K562 (cell line): ENCODE measurements at regions not wholly inside any gene's neighbourhood (a gene's known extent, or its start where the extent isn't known, plus 50 kb on each side); places are given as distances from the start of the nearest gene placed in this dataset.

ENCODE experiments used
- ATAC-seq: fragments of 200-7000 bp; cut with Tn5 transposase; 3 replicates; pipeline ENCODE4 v1.9.1; 2020; ENCODE audit warnings: moderate library complexity
- BruUV-seq: library from RNA; stranded (reverse); fragments of 400-500 nt; replicated peaks from 2 replicates; lab custom pipeline; 2021; lab: Mats Ljungman, UMichigan
- CTCF ChIA-PET: fragments of 300-600 bp; formaldehyde crosslinking; extraction: SDS; loops from one replicate; lab custom pipeline; 2021; ENCODE audit warnings: low intra/inter-chr PET ratio; lab: Yijun Ruan, JAX
- POLR2A ChIA-PET: fragments of 300-600, 350-650 bp; sonication (Branson Sonifier 250); formaldehyde crosslinking; extraction: SDS; loops from one replicate; lab custom pipeline; 2021; ENCODE audit warnings: antibody characterized with exemption, inconsistent platforms; lab: Yijun Ruan, JAX
- DNase-seq, 4 experiments: peaks; one replicate each; pipeline versions ENCODE4 v3.0.0 to v3.0.0-alpha.2; 2011 to 2018; ENCODE audit warnings: low spot score in 3 of 4, mixed read lengths in 3 of 4; ENCODE audit errors: extremely low read depth in 1 of 4
- FAIRE-seq: peaks from 2 replicates; lab custom pipeline; 2011; peaks lifted over from hg19 to GRCh38; lab: Jason Lieb, UNC
- H2AFZ ChIP-seq: 2 replicates; pipeline ENCODE4 v1.6.0; 2011; ENCODE audit warnings: low read depth, low read length, control low read depth, inconsistent platforms
- H3K27ac ChIP-seq: fragments of 200-600 bp; 3 replicates; pipeline ENCODE4 v1.8.0; 2011; ENCODE audit warnings: low read depth, mild to moderate bottlenecking, control low read depth, inconsistent platforms, low read length, moderate library complexity, mixed read lengths; ENCODE audit errors: extremely low read depth
- H3K27me3 ChIP-seq, 2 experiments: fragments of 300-600 bp in 1 of 2; 2 replicates in 1 of 2; 3 replicates in 1 of 2; pipeline versions ENCODE4 v1.6.0 to v1.8.0; 2011; ENCODE audit warnings: inconsistent platforms in 2 of 2, low read length in 2 of 2, mild to moderate bottlenecking in 1 of 2, mixed read lengths in 1 of 2, moderate library complexity in 1 of 2; ENCODE audit not compliant: control insufficient read depth in 2 of 2, insufficient read depth in 2 of 2
- H3K36me3 ChIP-seq: fragments of 300-600 bp; 3 replicates; pipeline ENCODE4 v1.8.0; 2011; ENCODE audit warnings: mild to moderate bottlenecking, low read length, inconsistent platforms; ENCODE audit not compliant: control insufficient read depth, insufficient read depth
- H3K4me1 ChIP-seq, 2 experiments: fragments of 200-600 bp in 1 of 2; replicated peaks in 1 of 2; 2 replicates in 1 of 2; 3 replicates in 1 of 2; pipeline versions ENCODE4 v1.5.1 to v1.8.0; 2011; ENCODE audit warnings: inconsistent platforms in 2 of 2, low read length in 2 of 2, mild to moderate bottlenecking in 1 of 2, mixed read lengths in 1 of 2, moderate library complexity in 1 of 2; ENCODE audit not compliant: control insufficient read depth in 2 of 2, insufficient read depth in 2 of 2
- H3K4me2 ChIP-seq: 2 replicates; pipeline ENCODE4 v1.6.1; 2011; ENCODE audit warnings: low read length, control low read depth, inconsistent platforms, mixed read lengths; ENCODE audit not compliant: insufficient read depth
- H3K4me3 ChIP-seq: fragments of 200-600 bp; sonication (generic), shearing (Covaris generic); 2 replicates; pipeline ENCODE4 v1.5.1; 2016; ENCODE audit warnings: control low read depth, inconsistent platforms
- H3K79me2 ChIP-seq: fragments of 200-600 bp; 3 replicates; pipeline ENCODE4 v1.8.0; 2011; ENCODE audit warnings: low read length, inconsistent platforms; ENCODE audit not compliant: control insufficient read depth, insufficient read depth
- H3K9ac ChIP-seq, 2 experiments: 2 replicates each; pipeline versions ENCODE4 v1.6.0 to v1.6.1; 2011; ENCODE audit warnings: low read depth in 2 of 2, low read length in 2 of 2, control low read depth in 1 of 2, inconsistent platforms in 1 of 2, mild to moderate bottlenecking in 1 of 2, mixed read lengths in 1 of 2; ENCODE audit not compliant: insufficient read depth in 1 of 2
- H3K9me1 ChIP-seq: one replicate; pipeline ENCODE4 v1.6.0; 2011; ENCODE audit warnings: inconsistent platforms, mild to moderate bottlenecking, low read length, moderate library complexity; ENCODE audit not compliant: control insufficient read depth, insufficient read depth
- H3K9me3 ChIP-seq: replicated peaks from 2 replicates; pipeline ENCODE4 v1.5.1; 2011; ENCODE audit warnings: low read depth, low read length, inconsistent platforms; ENCODE audit not compliant: control insufficient read depth, insufficient read depth
- H4K20me1 ChIP-seq: replicated peaks from 2 replicates; pipeline ENCODE4 v1.6.1; 2011; ENCODE audit warnings: low read length, inconsistent platforms, mixed read lengths; ENCODE audit not compliant: control insufficient read depth, insufficient read depth
- EP400 ChIP-seq: fragments of 450-650 bp; IDR thresholded peaks from 2 replicates; pipeline ENCODE4 v1.6.1; 2017; ENCODE audit warnings: antibody characterized with exemption, mild to moderate bottlenecking, moderate library complexity
- REST ChIP-seq, 2 experiments: fragments of 450-650 bp; formaldehyde crosslinking in 1 of 2; IDR thresholded peaks; 2 replicates each; pipeline versions ENCODE4 v1.4.0 to v1.6.1; 2014 to 2020; ENCODE audit warnings: mild to moderate bottlenecking in 2 of 2, borderline replicate concordance in 1 of 2, low read depth in 1 of 2
- TOE1 ChIP-seq, 2 experiments: fragments of 450-650 bp in 1 of 2; sonication (generic) in 1 of 2; formaldehyde crosslinking in 1 of 2; IDR thresholded peaks; 2 replicates each; pipeline versions ENCODE4 v1.7.1 to v1.8.0; 2016 to 2022; ENCODE audit warnings: borderline replicate concordance in 2 of 2, mild to moderate bottlenecking in 2 of 2, antibody characterized with exemption in 1 of 2, inconsistent platforms in 1 of 2, low read depth in 1 of 2, missing genetic modification reagents in 1 of 2, moderate library complexity in 1 of 2
- WHSC1 ChIP-seq: IDR thresholded peaks from one replicate; pipeline ENCODE4 v1.6.1; 2012; ENCODE audit warnings: low read length, control low read depth, inconsistent platforms
- ZNF75A ChIP-seq: fragments of 450-650 bp; formaldehyde crosslinking; IDR thresholded peaks from 2 replicates; pipeline ENCODE4 v1.4.0; 2020; ENCODE audit warnings: mild to moderate bottlenecking
- WGBS: fragments of 100-300 bp; shearing (Covaris generic); methylation state at CpG from one replicate; pipeline ENCODE4 v1.1.6; 2016; ENCODE audit warnings: low coverage, mixed read lengths; ENCODE audit not compliant: insufficient coverage; ENCODE audit errors: missing lambda C conversion rate; 5-methylcytosine and 5-hydroxymethylcytosine counted together
- in situ Hi-C: fragments of 300-500 bp; cut with MboI; formaldehyde crosslinking; loops from 4 replicates; pipeline ENCODE4 v1.15.0; 2018; ENCODE audit warnings: inconsistent platforms, mixed read lengths
- intact Hi-C: fragments of 100-400 bp; cut with micrococcal nuclease; formaldehyde crosslinking; loops from 2 replicates; pipeline ENCODE4 v1.14.2; 2022

- TF ChIP-seq WHSC1 = no peak
- no peak for TF ChIP-seq TOE1 (IDR thresholded peaks at IDR 0.05; ENCODE audit: borderline replicate concordance)
- TF ChIP-seq TOE1 (CRISPR knock-in tag; IDR thresholded peaks at IDR 0.05; ENCODE audit: borderline replicate concordance, low read depth) = no peak
- TF ChIP-seq EP400 = no peak
These were observed 106.8 kb downstream of the NUDT12 start (continued) for GRCh38 chr5:103455796-103456195.

GRCh38 chr5:103454770-103455169 lies 107.8 kb downstream of the NUDT12 start:
- no peak overlapping the region for H3K4me3 ChIP-seq
- no peaks in the 10 kb centered on the region for H3K36me3 ChIP-seq
- WGBS = 6% methylated on average over 2 of the region's 2 CpGs
- H3K4me1 ChIP-seq = no peaks in the 10 kb centered on the region
- FAIRE-seq = no peak
- H3K27ac ChIP-seq = no peak overlapping the region
- no peak overlapping the region for H3K9ac ChIP-seq
- no peak for DNase-seq
- TF ChIP-seq ZNF75A (CRISPR knock-in tag) (no peak), REST (IDR thresholded peaks at IDR 0.05; ENCODE audit: borderline replicate concordance) (peak; percentile 64), REST (CRISPR knock-in tag; IDR thresholded peaks at IDR 0.05; ENCODE audit: low read depth) (no peak)
- no peak for ATAC-seq
- H2AFZ ChIP-seq = no peak overlapping the region
- intact Hi-C loops = no loop called here
- no peaks in the 10 kb centered on the region for H3K27me3 ChIP-seq
- ChIA-PET CTCF (no interaction called here), POLR2A (no interaction called here)
- H3K9me1 ChIP-seq = no peaks in the 10 kb centered on the region
- H4K20me1 ChIP-seq = no peaks in the 10 kb centered on the region; the same call in 1 of the 2 replicates
- in situ Hi-C loops = no loop called here
- no peaks in the 10 kb centered on the region for H3K79me2 ChIP-seq
- no peaks in the 10 kb centered on the region for H3K9me3 ChIP-seq
- no peak overlapping the region for H3K4me2 ChIP-seq
- no TSS peak for BruUV-seq
